HepG2 (cell line): ENCODE measurements at regions not wholly inside any gene's neighbourhood (a gene's known extent, or its start where the extent isn't known, plus 50 kb on each side); places are given as distances from the start of the nearest gene placed in this dataset.

ENCODE experiments used
- BCL6 ChIP-seq: IDR thresholded peaks from 2 replicates; pipeline ENCODE4 v1.6.1; 2016; ENCODE audit warnings: missing genetic modification reagents, missing compliant biosample characterization
- GATAD2A ChIP-seq: IDR thresholded peaks from 2 replicates; pipeline ENCODE4 v1.6.1; 2016
- MAF1 ChIP-seq: sonication (generic); formaldehyde crosslinking; IDR thresholded peaks from 2 replicates; pipeline ENCODE4 v1.5.0; 2020; ENCODE audit warnings: missing genetic modification reagents, borderline replicate concordance
- MYNN ChIP-seq: sonication (generic); formaldehyde crosslinking; IDR thresholded peaks from 2 replicates; pipeline ENCODE4 v1.4.0; 2020; ENCODE audit warnings: mild to moderate bottlenecking, low read depth, missing genetic modification reagents
- NCOA1 ChIP-seq: sonication (generic); formaldehyde crosslinking; IDR thresholded peaks from 2 replicates; pipeline ENCODE4 v1.9.0; 2021; ENCODE audit warnings: missing genetic modification reagents
- NFKBIZ ChIP-seq: IDR thresholded peaks from 2 replicates; pipeline ENCODE4 v1.6.1; 2018; ENCODE audit warnings: missing genetic modification reagents, missing compliant biosample characterization
- RFX1 ChIP-seq: fragments of 450-650 bp; IDR thresholded peaks from 2 replicates; pipeline ENCODE4 v1.6.1; 2017
- RORA ChIP-seq: sonication (generic); formaldehyde crosslinking; IDR thresholded peaks from 2 replicates; pipeline ENCODE4 v1.5.0; 2020; ENCODE audit warnings: mild to moderate bottlenecking, missing genetic modification reagents, moderate library complexity
- RXRB ChIP-seq: IDR thresholded peaks from 2 replicates; pipeline ENCODE4 v1.6.1; 2016; ENCODE audit warnings: borderline replicate concordance, missing genetic modification reagents, missing compliant biosample characterization
- SMYD3 ChIP-seq: sonication (generic); formaldehyde crosslinking; IDR thresholded peaks from 2 replicates; pipeline ENCODE4 v1.8.1; 2023; ENCODE audit warnings: mild to moderate bottlenecking, missing genetic modification reagents
- SYNCRIP ChIP-seq: fragments of 200-400 bp; formaldehyde crosslinking; IDR thresholded peaks from 2 replicates; pipeline ENCODE4 v1.6.1; 2018; ENCODE audit warnings: mild to moderate bottlenecking, low read depth, low read length; ENCODE audit not compliant: insufficient read depth
- ZNF354B ChIP-seq: sonication (generic); formaldehyde crosslinking; IDR thresholded peaks from 2 replicates; pipeline ENCODE4 v1.8.0; 2022; ENCODE audit warnings: mild to moderate bottlenecking, missing genetic modification reagents
- ZNF430 ChIP-seq: sonication (generic); formaldehyde crosslinking; IDR thresholded peaks from 2 replicates; pipeline ENCODE4 v1.9.0; 2021; ENCODE audit warnings: mild to moderate bottlenecking, missing genetic modification reagents
- ZNF652 ChIP-seq: IDR thresholded peaks from 2 replicates; pipeline ENCODE4 v1.6.1; 2016; ENCODE audit warnings: low read depth, borderline replicate concordance
- ZNF670 ChIP-seq: sonication (generic); formaldehyde crosslinking; IDR thresholded peaks from 2 replicates; pipeline ENCODE4 v1.8.0; 2022; ENCODE audit warnings: mild to moderate bottlenecking, missing genetic modification reagents, borderline replicate concordance
- ZNF749 ChIP-seq: sonication (generic); formaldehyde crosslinking; IDR thresholded peaks from 2 replicates; pipeline ENCODE4 v1.8.0; 2022; ENCODE audit warnings: mild to moderate bottlenecking, missing genetic modification reagents, moderate library complexity, borderline replicate concordance
- ZNF773 ChIP-seq: sonication (generic); formaldehyde crosslinking; IDR thresholded peaks from 2 replicates; pipeline ENCODE4 v1.4.0; 2020; ENCODE audit warnings: missing genetic modification reagents, borderline replicate concordance
- ZNF792 ChIP-seq: IDR thresholded peaks from 2 replicates; pipeline ENCODE4 v1.6.1; 2016
- ZNF878 ChIP-seq: sonication (generic); formaldehyde crosslinking; IDR thresholded peaks from 2 replicates; pipeline ENCODE4 v1.8.1; 2023; ENCODE audit warnings: mild to moderate bottlenecking, missing genetic modification reagents, moderate library complexity
- TF ChIP-seq, protein P1 (sequence below): IDR thresholded peaks from 2 replicates; pipeline ENCODE4 v1.6.1; 2016; ENCODE audit warnings: control low read depth
- TF ChIP-seq, protein P2 (sequence below): IDR thresholded peaks from 2 replicates; pipeline ENCODE4 v1.6.1; 2016; ENCODE audit warnings: missing genetic modification reagents, missing compliant biosample characterization
- TF ChIP-seq, protein P3 (sequence below): sonication (generic); formaldehyde crosslinking; IDR thresholded peaks from 2 replicates; pipeline ENCODE4 v1.5.1; 2020; ENCODE audit warnings: missing genetic modification reagents, mild to moderate bottlenecking, borderline replicate concordance
- TF ChIP-seq, protein P4 (sequence below): sonication (generic); formaldehyde crosslinking; IDR thresholded peaks from 2 replicates; pipeline ENCODE4 v1.5.1; 2020; ENCODE audit warnings: mild to moderate bottlenecking, moderate library complexity, missing genetic modification reagents
- TF ChIP-seq, protein P5 (sequence below): sonication (generic); formaldehyde crosslinking; IDR thresholded peaks from 2 replicates; pipeline ENCODE4 v1.8.0; 2022; ENCODE audit warnings: missing genetic modification reagents, low read depth, mild to moderate bottlenecking, borderline replicate concordance

DNA sequence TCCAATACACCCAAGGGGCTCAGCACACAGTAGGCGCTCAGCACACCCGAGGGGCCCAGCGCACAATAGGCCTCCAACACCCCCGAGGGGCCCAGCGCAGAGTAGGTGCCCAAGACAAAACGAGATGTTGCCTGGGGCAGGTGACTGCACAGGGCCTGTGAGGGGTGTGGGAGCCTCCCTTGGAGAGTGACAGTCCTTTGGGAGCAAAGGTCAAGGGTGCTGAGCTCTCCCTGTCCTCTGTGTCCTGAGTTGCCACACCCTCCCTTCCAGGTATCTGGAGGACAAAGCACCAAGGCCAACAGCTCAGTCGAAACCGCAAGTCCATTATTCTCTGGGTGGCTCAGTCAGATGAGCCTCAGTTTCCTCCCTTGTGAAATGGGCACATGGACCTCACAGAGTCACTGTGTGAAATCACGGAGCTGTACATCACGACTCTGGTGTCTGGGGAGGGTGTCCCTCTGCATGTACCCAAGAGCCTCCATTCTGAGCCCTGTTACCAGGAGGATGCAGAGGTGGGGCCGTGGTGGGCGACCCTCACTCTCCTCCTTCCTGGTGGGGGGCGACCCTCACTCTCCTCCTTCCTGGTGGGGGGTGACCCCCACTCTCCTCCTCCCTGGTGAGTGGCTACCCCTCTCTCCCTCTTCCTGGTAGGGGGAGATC, 81.3 kb downstream of the FOXL3 start (continued):
- TF ChIP-seq, protein P1, sequence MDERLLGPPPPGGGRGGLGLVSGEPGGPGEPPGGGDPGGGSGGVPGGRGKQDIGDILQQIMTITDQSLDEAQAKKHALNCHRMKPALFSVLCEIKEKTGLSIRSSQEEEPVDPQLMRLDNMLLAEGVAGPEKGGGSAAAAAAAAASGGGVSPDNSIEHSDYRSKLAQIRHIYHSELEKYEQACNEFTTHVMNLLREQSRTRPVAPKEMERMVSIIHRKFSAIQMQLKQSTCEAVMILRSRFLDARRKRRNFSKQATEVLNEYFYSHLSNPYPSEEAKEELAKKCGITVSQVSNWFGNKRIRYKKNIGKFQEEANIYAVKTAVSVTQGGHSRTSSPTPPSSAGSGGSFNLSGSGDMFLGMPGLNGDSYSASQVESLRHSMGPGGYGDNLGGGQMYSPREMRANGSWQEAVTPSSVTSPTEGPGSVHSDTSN (CRISPR knock-in tag), result peak; percentile 68; the same call in 1 of the 2 replicates
- TF ChIP-seq ZNF670 (no peak), ZNF878 (CRISPR knock-in tag) (no peak), NFKBIZ (CRISPR knock-in tag) (no peak), GATAD2A (CRISPR knock-in tag) (peak; percentile 86), RFX1 (no peak), RORA (no peak), ZNF430 (CRISPR knock-in tag) (no peak), ZNF749 (CRISPR knock-in tag) (no peak), ZNF354B (CRISPR knock-in tag) (no peak), BCL6 (CRISPR knock-in tag) (peak; percentile 84), ZNF652 (no peak), ZNF792 (peak; percentile 29; the same call in 1 of the 2 replicates), SYNCRIP (no peak), RXRB (peak; percentile 77; the same call in 1 of the 2 replicates), SMYD3 (CRISPR knock-in tag) (no peak), MYNN (CRISPR knock-in tag) (no peak), MAF1 (CRISPR knock-in tag) (no peak), NCOA1 (no peak), ZNF773 (CRISPR knock-in tag) (no peak)
- TF ChIP-seq, protein P2, sequence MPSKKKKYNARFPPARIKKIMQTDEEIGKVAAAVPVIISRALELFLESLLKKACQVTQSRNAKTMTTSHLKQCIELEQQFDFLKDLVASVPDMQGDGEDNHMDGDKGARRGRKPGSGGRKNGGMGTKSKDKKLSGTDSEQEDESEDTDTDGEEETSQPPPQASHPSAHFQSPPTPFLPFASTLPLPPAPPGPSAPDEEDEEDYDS, result no peak
- TF ChIP-seq, protein P3, sequence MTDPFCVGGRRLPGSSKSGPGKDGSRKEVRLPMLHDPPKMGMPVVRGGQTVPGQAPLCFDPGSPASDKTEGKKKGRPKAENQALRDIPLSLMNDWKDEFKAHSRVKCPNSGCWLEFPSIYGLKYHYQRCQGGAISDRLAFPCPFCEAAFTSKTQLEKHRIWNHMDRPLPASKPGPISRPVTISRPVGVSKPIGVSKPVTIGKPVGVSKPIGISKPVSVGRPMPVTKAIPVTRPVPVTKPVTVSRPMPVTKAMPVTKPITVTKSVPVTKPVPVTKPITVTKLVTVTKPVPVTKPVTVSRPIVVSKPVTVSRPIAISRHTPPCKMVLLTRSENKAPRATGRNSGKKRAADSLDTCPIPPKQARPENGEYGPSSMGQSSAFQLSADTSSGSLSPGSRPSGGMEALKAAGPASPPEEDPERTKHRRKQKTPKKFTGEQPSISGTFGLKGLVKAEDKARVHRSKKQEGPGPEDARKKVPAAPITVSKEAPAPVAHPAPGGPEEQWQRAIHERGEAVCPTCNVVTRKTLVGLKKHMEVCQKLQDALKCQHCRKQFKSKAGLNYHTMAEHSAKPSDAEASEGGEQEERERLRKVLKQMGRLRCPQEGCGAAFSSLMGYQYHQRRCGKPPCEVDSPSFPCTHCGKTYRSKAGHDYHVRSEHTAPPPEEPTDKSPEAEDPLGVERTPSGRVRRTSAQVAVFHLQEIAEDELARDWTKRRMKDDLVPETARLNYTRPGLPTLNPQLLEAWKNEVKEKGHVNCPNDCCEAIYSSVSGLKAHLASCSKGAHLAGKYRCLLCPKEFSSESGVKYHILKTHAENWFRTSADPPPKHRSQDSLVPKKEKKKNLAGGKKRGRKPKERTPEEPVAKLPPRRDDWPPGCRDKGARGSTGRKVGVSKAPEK (CRISPR knock-in tag), result peak; percentile 30; the same call in 1 of the 2 replicates
- TF ChIP-seq, protein P4, sequence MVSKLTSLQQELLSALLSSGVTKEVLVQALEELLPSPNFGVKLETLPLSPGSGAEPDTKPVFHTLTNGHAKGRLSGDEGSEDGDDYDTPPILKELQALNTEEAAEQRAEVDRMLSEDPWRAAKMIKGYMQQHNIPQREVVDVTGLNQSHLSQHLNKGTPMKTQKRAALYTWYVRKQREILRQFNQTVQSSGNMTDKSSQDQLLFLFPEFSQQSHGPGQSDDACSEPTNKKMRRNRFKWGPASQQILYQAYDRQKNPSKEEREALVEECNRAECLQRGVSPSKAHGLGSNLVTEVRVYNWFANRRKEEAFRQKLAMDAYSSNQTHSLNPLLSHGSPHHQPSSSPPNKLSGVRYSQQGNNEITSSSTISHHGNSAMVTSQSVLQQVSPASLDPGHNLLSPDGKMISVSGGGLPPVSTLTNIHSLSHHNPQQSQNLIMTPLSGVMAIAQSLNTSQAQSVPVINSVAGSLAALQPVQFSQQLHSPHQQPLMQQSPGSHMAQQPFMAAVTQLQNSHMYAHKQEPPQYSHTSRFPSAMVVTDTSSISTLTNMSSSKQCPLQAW, result 0 out of 2 replicates have a peak, but pooled peaks have one; percentile 40
- TF ChIP-seq, protein P5, sequence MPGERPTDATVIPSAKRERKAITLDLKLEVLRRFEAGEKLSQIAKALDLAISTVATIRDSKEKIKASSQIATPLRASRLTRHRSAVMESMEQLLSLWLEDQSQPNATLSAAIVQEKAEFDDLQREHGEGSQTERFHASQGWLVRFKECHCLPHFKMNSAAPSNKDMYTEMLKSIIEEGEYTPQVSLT, result no peak
